Central memory CD8-positive, alpha-beta T cell (primary cell): ENCODE measurements at regions not wholly inside any gene's neighbourhood (a gene's known extent, or its start where the extent isn't known, plus 50 kb on each side); places are given as distances from the start of the nearest gene placed in this dataset.

Experiments
- ATAC-seq: fragments of 150-1000 bp; cut with Tn5 transposase; replicated peaks from 2 replicates; pipeline ENCODE4 v1.10.0; 2022; ENCODE audit warnings: mild to moderate bottlenecking, moderate FRiP score, moderate number of reproducible peaks; ENCODE audit not compliant: poor library complexity, severe bottlenecking; ENCODE audit errors: extremely low read depth
- DNase-seq, 2 donors: peaks; one replicate each; pipeline ENCODE4 v3.0.0; 2021; ENCODE audit warnings: low spot score in 2 of 2
- H3K27ac Mint-ChIP-seq: one replicate; pipeline ENCODE4 v1.8.0; 2022; ENCODE audit warnings: low read depth, mild to moderate bottlenecking, moderate library complexity, mixed read lengths
- H3K27me3 Mint-ChIP-seq: one replicate; pipeline ENCODE4 v1.8.0; 2022; ENCODE audit warnings: mixed read lengths
- H3K36me3 Mint-ChIP-seq: one replicate; pipeline ENCODE4 v1.8.0; 2022; ENCODE audit warnings: mild to moderate bottlenecking, moderate library complexity, mixed read lengths; ENCODE audit not compliant: insufficient read depth
- H3K4me1 Mint-ChIP-seq: one replicate; pipeline ENCODE4 v1.8.0; 2022; ENCODE audit warnings: mixed read lengths
- H3K4me3 Mint-ChIP-seq: one replicate; pipeline ENCODE4 v1.8.0; 2022; ENCODE audit warnings: mild to moderate bottlenecking, moderate library complexity, mixed read lengths
- H3K9me3 Mint-ChIP-seq: one replicate; pipeline ENCODE4 v1.8.0; 2022; ENCODE audit warnings: mixed read lengths

GRCh38 chr2:8309131-8309530 is 372.7 kb upstream of the ID2 start:
- H3K4me1 Mint-ChIP-seq: peaks cover 94% of the 10 kb centered on the region
- H3K4me3 Mint-ChIP-seq: peak overlapping the region; percentile 75
- ATAC-seq: no peak
- no peaks in the 10 kb centered on the region for H3K9me3 Mint-ChIP-seq
- DNase-seq: no peak
- peaks cover 8% of the 10 kb centered on the region for H3K36me3 Mint-ChIP-seq
- H3K27ac Mint-ChIP-seq: no peak overlapping the region
- H3K27me3 Mint-ChIP-seq: no peaks in the 10 kb centered on the region

GRCh38 chr2:8310557-8311455 is 371.1 kb upstream of the ID2 start:
- Mint-ChIP-seq H3K9me3 (no peaks in the 10 kb centered on the region), H3K27me3 (no peaks in the 10 kb centered on the region), H3K27ac (peak overlapping the region; percentile 91), H3K36me3 (peaks cover 8% of the 10 kb centered on the region), H3K4me3 (peak overlapping the region; percentile 75), H3K4me1 (peaks cover 90% of the 10 kb centered on the region)
- ATAC-seq: peak; percentile 73
- DNase-seq: peak in 1 of 2 donors; percentile 34

- no peak for DNase-seq
- H3K4me1 Mint-ChIP-seq: peaks cover 87% of the 10 kb centered on the region
- no peaks in the 10 kb centered on the region for H3K9me3 Mint-ChIP-seq
- H3K27ac Mint-ChIP-seq: peak overlapping the region; percentile 42
- H3K36me3 Mint-ChIP-seq: peaks cover 8% of the 10 kb centered on the region
- peak overlapping the region; percentile 52 for H3K4me3 Mint-ChIP-seq
- no peaks in the 10 kb centered on the region for H3K27me3 Mint-ChIP-seq
- ATAC-seq: no peak
These were observed 369.6 kb upstream of the ID2 start for GRCh38 chr2:8312221-8312620.

- no peaks in the 10 kb centered on the region for H3K27me3 Mint-ChIP-seq
- DNase-seq (no peak), ATAC-seq (peak; percentile 20)
- H3K4me1 Mint-ChIP-seq: peaks cover 84% of the 10 kb centered on the region
- peak overlapping the region; percentile 42 for H3K27ac Mint-ChIP-seq
- H3K9me3 Mint-ChIP-seq: no peaks in the 10 kb centered on the region
- peak overlapping the region; percentile 52 for H3K4me3 Mint-ChIP-seq
- H3K36me3 Mint-ChIP-seq: peaks cover 8% of the 10 kb centered on the region
These were observed 368.7 kb upstream of the ID2 start for GRCh38 chr2:8312861-8313830.

GRCh38 chr2:8314063-8314462 is 367.8 kb upstream of the ID2 start:
- H3K27me3 Mint-ChIP-seq: no peaks in the 10 kb centered on the region
- H3K9me3 Mint-ChIP-seq: no peaks in the 10 kb centered on the region
- H3K4me3 Mint-ChIP-seq: no peak overlapping the region
- no peak overlapping the region for H3K27ac Mint-ChIP-seq
- H3K36me3 Mint-ChIP-seq: peaks cover 8% of the 10 kb centered on the region
- ATAC-seq (no peak), DNase-seq (no peak)
- H3K4me1 Mint-ChIP-seq: peaks cover 75% of the 10 kb centered on the region

GRCh38 chr2:8315531-8316165 is 366.2 kb upstream of the ID2 start:
- Mint-ChIP-seq H3K4me3 (peak overlapping the region; percentile 3), H3K4me1 (peaks cover 59% of the 10 kb centered on the region)

GRCh38 chr2:8316356-8316755 is 365.5 kb upstream of the ID2 start:
- no peak overlapping the region for H3K27ac Mint-ChIP-seq
- DNase-seq: no peak
- no peaks in the 10 kb centered on the region for H3K27me3 Mint-ChIP-seq
- no peaks in the 10 kb centered on the region for H3K9me3 Mint-ChIP-seq
- no peak for ATAC-seq
- peaks cover 52% of the 10 kb centered on the region for H3K4me1 Mint-ChIP-seq
- no peaks in the 10 kb centered on the region for H3K36me3 Mint-ChIP-seq
- H3K4me3 Mint-ChIP-seq: peak overlapping the region; percentile 63

More at GRCh38 chr2:8315531-8316165, 366.2 kb upstream of the ID2 start:
- Mint-ChIP-seq H3K9me3 (no peaks in the 10 kb centered on the region), H3K36me3 (peaks cover 4% of the 10 kb centered on the region), H3K27ac (no peak overlapping the region), H3K27me3 (no peaks in the 10 kb centered on the region)
- DNase-seq: no peak
- peak; percentile 44 for ATAC-seq

GRCh38 chr2:8317418-8317817 is 364.4 kb upstream of the ID2 start:
- Mint-ChIP-seq H3K4me3 (no peak overlapping the region), H3K36me3 (no peaks in the 10 kb centered on the region), H3K27ac (no peak overlapping the region), H3K4me1 (peaks cover 41% of the 10 kb centered on the region), H3K27me3 (no peaks in the 10 kb centered on the region), H3K9me3 (no peaks in the 10 kb centered on the region)
- DNase-seq (no peak), ATAC-seq (no peak)

GRCh38 chr2:8319219-8319618 is 362.6 kb upstream of the ID2 start:
- no peak overlapping the region for H3K4me3 Mint-ChIP-seq
- H3K27ac Mint-ChIP-seq: no peak overlapping the region

GRCh38 chr2:8320311-8321066 is 361.4 kb upstream of the ID2 start:
- H3K36me3 Mint-ChIP-seq: no peaks in the 10 kb centered on the region
- no peaks in the 10 kb centered on the region for H3K9me3 Mint-ChIP-seq
- no peak for DNase-seq
- no peaks in the 10 kb centered on the region for H3K27me3 Mint-ChIP-seq
- peaks cover 26% of the 10 kb centered on the region for H3K4me1 Mint-ChIP-seq
- H3K4me3 Mint-ChIP-seq: no peak overlapping the region
- ATAC-seq: no peak
- no peak overlapping the region for H3K27ac Mint-ChIP-seq

More at GRCh38 chr2:8319219-8319618, 362.6 kb upstream of the ID2 start:
- no peaks in the 10 kb centered on the region for H3K9me3 Mint-ChIP-seq
- DNase-seq (no peak), ATAC-seq (no peak)
- H3K4me1 Mint-ChIP-seq: peaks cover 26% of the 10 kb centered on the region
- no peaks in the 10 kb centered on the region for H3K27me3 Mint-ChIP-seq
- H3K36me3 Mint-ChIP-seq: no peaks in the 10 kb centered on the region

- no peak overlapping the region for H3K4me3 Mint-ChIP-seq
- DNase-seq: no peak
- no peak overlapping the region for H3K27ac Mint-ChIP-seq
- no peaks in the 10 kb centered on the region for H3K9me3 Mint-ChIP-seq
- peaks cover 19% of the 10 kb centered on the region for H3K4me1 Mint-ChIP-seq
- no peak for ATAC-seq
- no peaks in the 10 kb centered on the region for H3K27me3 Mint-ChIP-seq
- no peaks in the 10 kb centered on the region for H3K36me3 Mint-ChIP-seq
These were observed 359.2 kb upstream of the ID2 start for GRCh38 chr2:8322634-8323033.
